ENCODE measurements at regions not wholly inside any gene's neighbourhood (a gene's known extent, or its start where the extent isn't known, plus 50 kb on each side); places are given as distances from the start of the nearest gene placed in this dataset.

DNA sequence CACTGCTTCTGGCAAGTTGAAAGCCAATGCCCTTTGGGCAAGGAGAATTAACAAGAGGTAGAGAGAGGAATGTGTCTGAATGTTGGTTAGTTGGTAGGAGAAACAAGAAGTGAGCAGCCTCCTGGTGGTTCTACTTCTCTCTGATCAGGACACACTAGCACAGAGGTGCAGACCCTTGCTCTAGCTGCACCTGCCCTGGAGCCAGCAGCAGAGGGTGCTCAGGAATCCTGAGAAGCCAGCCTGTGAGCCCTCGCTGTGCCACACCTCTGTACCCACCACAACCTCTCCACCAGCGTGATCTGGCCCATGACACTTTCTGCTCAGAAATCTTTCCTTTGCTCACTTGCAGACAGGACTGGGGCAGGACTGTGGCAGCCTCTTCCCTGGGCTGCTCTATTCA is 364.7 kb downstream of the RPS24 start:
- TF ChIP-seq, protein P1, sequence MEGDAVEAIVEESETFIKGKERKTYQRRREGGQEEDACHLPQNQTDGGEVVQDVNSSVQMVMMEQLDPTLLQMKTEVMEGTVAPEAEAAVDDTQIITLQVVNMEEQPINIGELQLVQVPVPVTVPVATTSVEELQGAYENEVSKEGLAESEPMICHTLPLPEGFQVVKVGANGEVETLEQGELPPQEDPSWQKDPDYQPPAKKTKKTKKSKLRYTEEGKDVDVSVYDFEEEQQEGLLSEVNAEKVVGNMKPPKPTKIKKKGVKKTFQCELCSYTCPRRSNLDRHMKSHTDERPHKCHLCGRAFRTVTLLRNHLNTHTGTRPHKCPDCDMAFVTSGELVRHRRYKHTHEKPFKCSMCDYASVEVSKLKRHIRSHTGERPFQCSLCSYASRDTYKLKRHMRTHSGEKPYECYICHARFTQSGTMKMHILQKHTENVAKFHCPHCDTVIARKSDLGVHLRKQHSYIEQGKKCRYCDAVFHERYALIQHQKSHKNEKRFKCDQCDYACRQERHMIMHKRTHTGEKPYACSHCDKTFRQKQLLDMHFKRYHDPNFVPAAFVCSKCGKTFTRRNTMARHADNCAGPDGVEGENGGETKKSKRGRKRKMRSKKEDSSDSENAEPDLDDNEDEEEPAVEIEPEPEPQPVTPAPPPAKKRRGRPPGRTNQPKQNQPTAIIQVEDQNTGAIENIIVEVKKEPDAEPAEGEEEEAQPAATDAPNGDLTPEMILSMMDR (IDR thresholded peaks at IDR 0.05) = no peak
- TF ChIP-seq TAF1 (IDR thresholded peaks at IDR 0.05; ENCODE audit: borderline replicate concordance, low read depth, low read length) (no peak), RCOR1 (IDR thresholded peaks at IDR 0.05; ENCODE audit: low read length) (no peak), JUND (IDR thresholded peaks at IDR 0.05) (no peak), POLR2AphosphoS5 (IDR thresholded peaks at IDR 0.05; ENCODE audit: low read depth, low read length) (no peak), RAD21 (IDR thresholded peaks at IDR 0.05; ENCODE audit: low read length) (peak; percentile 27), EZH2phosphoT487 (IDR thresholded peaks at IDR 0.05; ENCODE audit: borderline replicate concordance, low read depth) (no peak), SIN3A (IDR thresholded peaks at IDR 0.05; ENCODE audit: borderline replicate concordance, low read depth, low read length) (no peak), SMC3 (IDR thresholded peaks at IDR 0.05; ENCODE audit: low read depth, low read length) (no peak), CHD2 (IDR thresholded peaks at IDR 0.05; ENCODE audit: low read length, partially characterized antibody) (no peak)
- TF ChIP-seq, protein P2, sequence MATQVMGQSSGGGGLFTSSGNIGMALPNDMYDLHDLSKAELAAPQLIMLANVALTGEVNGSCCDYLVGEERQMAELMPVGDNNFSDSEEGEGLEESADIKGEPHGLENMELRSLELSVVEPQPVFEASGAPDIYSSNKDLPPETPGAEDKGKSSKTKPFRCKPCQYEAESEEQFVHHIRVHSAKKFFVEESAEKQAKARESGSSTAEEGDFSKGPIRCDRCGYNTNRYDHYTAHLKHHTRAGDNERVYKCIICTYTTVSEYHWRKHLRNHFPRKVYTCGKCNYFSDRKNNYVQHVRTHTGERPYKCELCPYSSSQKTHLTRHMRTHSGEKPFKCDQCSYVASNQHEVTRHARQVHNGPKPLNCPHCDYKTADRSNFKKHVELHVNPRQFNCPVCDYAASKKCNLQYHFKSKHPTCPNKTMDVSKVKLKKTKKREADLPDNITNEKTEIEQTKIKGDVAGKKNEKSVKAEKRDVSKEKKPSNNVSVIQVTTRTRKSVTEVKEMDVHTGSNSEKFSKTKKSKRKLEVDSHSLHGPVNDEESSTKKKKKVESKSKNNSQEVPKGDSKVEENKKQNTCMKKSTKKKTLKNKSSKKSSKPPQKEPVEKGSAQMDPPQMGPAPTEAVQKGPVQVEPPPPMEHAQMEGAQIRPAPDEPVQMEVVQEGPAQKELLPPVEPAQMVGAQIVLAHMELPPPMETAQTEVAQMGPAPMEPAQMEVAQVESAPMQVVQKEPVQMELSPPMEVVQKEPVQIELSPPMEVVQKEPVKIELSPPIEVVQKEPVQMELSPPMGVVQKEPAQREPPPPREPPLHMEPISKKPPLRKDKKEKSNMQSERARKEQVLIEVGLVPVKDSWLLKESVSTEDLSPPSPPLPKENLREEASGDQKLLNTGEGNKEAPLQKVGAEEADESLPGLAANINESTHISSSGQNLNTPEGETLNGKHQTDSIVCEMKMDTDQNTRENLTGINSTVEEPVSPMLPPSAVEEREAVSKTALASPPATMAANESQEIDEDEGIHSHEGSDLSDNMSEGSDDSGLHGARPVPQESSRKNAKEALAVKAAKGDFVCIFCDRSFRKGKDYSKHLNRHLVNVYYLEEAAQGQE (IDR thresholded peaks at IDR 0.05; ENCODE audit: low read depth, low read length) = no peak
- TF ChIP-seq, protein P3, sequence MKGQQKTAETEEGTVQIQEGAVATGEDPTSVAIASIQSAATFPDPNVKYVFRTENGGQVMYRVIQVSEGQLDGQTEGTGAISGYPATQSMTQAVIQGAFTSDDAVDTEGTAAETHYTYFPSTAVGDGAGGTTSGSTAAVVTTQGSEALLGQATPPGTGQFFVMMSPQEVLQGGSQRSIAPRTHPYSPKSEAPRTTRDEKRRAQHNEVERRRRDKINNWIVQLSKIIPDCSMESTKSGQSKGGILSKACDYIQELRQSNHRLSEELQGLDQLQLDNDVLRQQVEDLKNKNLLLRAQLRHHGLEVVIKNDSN (IDR thresholded peaks at IDR 0.05; ENCODE audit: borderline replicate concordance, low read depth) = no peak
- TF ChIP-seq, protein P4, sequence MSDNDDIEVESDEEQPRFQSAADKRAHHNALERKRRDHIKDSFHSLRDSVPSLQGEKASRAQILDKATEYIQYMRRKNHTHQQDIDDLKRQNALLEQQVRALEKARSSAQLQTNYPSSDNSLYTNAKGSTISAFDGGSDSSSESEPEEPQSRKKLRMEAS (IDR thresholded peaks at IDR 0.05; ENCODE audit: low read depth) = no peak
